Loucy (cell line): ENCODE measurements at regions not wholly inside any gene's neighbourhood (a gene's known extent, or its start where the extent isn't known, plus 50 kb on each side); places are given as distances from the start of the nearest gene placed in this dataset.

Experiments used
- H2AFZ ChIP-seq: fragments of 200-600 bp; sonication (generic); 2 replicates; pipeline ENCODE4 v1.6.0; 2016; ENCODE audit warnings: antibody characterized with exemption, mild to moderate bottlenecking, low read length, moderate library complexity
- H3F3A ChIP-seq: fragments of 200-600 bp; 2 replicates; pipeline ENCODE4 v1.6.0; 2016; ENCODE audit warnings: antibody characterized with exemption, low read depth, mild to moderate bottlenecking
- H3K27me3 ChIP-seq: fragments of 200-600 bp; sonication (generic); 2 replicates; pipeline ENCODE4 v1.6.1; 2014; ENCODE audit warnings: low read length, mild to moderate bottlenecking; ENCODE audit not compliant: insufficient read depth, poor library complexity, severe bottlenecking
- H3K36me3 ChIP-seq: fragments of 200-600 bp; sonication (generic); 2 replicates; pipeline ENCODE4 v1.6.1; 2016; ENCODE audit warnings: low read length; ENCODE audit not compliant: insufficient read depth
- H3K4me1 ChIP-seq: fragments of 200-600 bp; sonication (generic); 2 replicates; pipeline ENCODE4 v1.5.1; 2014; ENCODE audit warnings: low read length, mild to moderate bottlenecking; ENCODE audit not compliant: insufficient read depth, poor library complexity, severe bottlenecking
- H3K4me2 ChIP-seq: fragments of 200-600 bp; sonication (generic); 2 replicates; pipeline ENCODE4 v1.6.0; 2014; ENCODE audit warnings: antibody characterized with exemption, low read length, low read depth, mild to moderate bottlenecking; ENCODE audit not compliant: poor library complexity, severe bottlenecking
- H3K4me3 ChIP-seq: fragments of 200-600 bp; sonication (generic); 2 replicates; pipeline ENCODE4 v1.5.1; 2014; ENCODE audit warnings: low read length, mild to moderate bottlenecking, mixed read lengths; ENCODE audit not compliant: poor library complexity, severe bottlenecking
- H3K79me2 ChIP-seq: fragments of 200-600 bp; sonication (generic); 2 replicates; pipeline ENCODE4 v1.6.1; 2014; ENCODE audit warnings: low read length; ENCODE audit not compliant: insufficient read depth
- H3K9ac ChIP-seq: fragments of 200-600 bp; sonication (generic); 2 replicates; pipeline ENCODE4 v1.6.0; 2014; ENCODE audit warnings: mild to moderate bottlenecking, low read depth, low read length, moderate library complexity; ENCODE audit not compliant: poor library complexity, severe bottlenecking
- H3K9me2 ChIP-seq: fragments of 200-600 bp; sonication (generic); replicated peaks from 2 replicates; pipeline ENCODE4 v1.6.1; 2016; ENCODE audit warnings: low read depth, low read length, mixed read lengths
- H3K9me3 ChIP-seq: fragments of 200-600 bp; sonication (generic); 2 replicates; pipeline ENCODE4 v1.6.1; 2014; ENCODE audit warnings: mild to moderate bottlenecking, antibody characterized with exemption, low read length, low read depth; ENCODE audit not compliant: insufficient read depth
- H4K20me1 ChIP-seq: fragments of 200-600 bp; sonication (generic); 2 replicates; pipeline ENCODE4 v1.6.0; 2014; ENCODE audit warnings: antibody characterized with exemption, low read length, mild to moderate bottlenecking; ENCODE audit not compliant: insufficient read depth, poor library complexity, severe bottlenecking
- EZH2phosphoT487 ChIP-seq: fragments of 200-600 bp; IDR thresholded peaks from 2 replicates; pipeline ENCODE4 v1.6.1; 2018; ENCODE audit warnings: antibody characterized with exemption, mild to moderate bottlenecking, moderate library complexity, borderline replicate concordance
- TF ChIP-seq, protein P1 (sequence below): fragments of 200-600 bp; sonication (generic); conservative IDR thresholded peaks from 2 replicates; pipeline ENCODE4 v1.5.1; 2014; ENCODE audit warnings: mild to moderate bottlenecking, antibody characterized with exemption, low read length

DNA sequence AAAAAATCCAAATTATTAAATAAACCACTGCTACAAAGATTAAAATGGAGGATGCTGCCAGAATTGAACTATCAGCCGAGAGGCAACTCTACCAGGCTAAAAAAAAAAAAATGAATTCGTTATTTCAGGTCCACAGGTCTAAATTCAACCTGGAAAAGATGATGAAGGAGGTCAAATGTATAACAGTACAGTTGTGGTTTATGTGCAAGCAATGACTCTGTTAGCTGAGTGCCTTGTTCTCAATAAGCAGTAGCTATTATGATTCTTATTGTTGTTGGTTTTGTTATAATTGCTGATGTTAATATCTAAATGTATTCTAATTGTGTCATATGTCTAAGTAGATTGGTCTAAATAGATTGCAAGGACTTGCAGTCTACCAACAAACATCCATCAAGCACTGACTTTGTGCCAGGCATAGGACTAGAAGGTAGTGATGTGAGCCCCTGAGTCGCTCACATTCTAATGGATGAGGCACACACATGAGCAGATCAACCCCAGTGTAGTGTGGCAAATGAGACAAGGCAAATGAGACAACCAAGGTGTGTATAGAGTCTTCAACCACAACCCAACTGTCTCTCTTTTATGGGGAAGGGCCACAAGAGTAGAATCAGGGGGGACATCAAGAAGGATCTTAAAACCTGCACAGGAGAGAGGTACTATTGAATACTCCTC lies 77.0 kb upstream of the PLEKHG7 start:
- H3K27me3 ChIP-seq = no peaks in the 10 kb centered on the region
- H3K4me3 ChIP-seq = no peak overlapping the region
- no peaks in the 10 kb centered on the region for H3K79me2 ChIP-seq
- H3K9me3 ChIP-seq = no peaks in the 10 kb centered on the region
- no peaks in the 10 kb centered on the region for H4K20me1 ChIP-seq
- H3K36me3 ChIP-seq = no peaks in the 10 kb centered on the region
- H3F3A ChIP-seq = no peaks in the 10 kb centered on the region
- H3K4me2 ChIP-seq = no peak overlapping the region
- H3K9ac ChIP-seq = no peak overlapping the region
- no peaks in the 10 kb centered on the region for H3K4me1 ChIP-seq
- no peaks in the 10 kb centered on the region for H3K9me2 ChIP-seq
- no peak for TF ChIP-seq EZH2phosphoT487
- TF ChIP-seq, protein P1, sequence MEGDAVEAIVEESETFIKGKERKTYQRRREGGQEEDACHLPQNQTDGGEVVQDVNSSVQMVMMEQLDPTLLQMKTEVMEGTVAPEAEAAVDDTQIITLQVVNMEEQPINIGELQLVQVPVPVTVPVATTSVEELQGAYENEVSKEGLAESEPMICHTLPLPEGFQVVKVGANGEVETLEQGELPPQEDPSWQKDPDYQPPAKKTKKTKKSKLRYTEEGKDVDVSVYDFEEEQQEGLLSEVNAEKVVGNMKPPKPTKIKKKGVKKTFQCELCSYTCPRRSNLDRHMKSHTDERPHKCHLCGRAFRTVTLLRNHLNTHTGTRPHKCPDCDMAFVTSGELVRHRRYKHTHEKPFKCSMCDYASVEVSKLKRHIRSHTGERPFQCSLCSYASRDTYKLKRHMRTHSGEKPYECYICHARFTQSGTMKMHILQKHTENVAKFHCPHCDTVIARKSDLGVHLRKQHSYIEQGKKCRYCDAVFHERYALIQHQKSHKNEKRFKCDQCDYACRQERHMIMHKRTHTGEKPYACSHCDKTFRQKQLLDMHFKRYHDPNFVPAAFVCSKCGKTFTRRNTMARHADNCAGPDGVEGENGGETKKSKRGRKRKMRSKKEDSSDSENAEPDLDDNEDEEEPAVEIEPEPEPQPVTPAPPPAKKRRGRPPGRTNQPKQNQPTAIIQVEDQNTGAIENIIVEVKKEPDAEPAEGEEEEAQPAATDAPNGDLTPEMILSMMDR = no peak
- H2AFZ ChIP-seq = no peak overlapping the region

DNA sequence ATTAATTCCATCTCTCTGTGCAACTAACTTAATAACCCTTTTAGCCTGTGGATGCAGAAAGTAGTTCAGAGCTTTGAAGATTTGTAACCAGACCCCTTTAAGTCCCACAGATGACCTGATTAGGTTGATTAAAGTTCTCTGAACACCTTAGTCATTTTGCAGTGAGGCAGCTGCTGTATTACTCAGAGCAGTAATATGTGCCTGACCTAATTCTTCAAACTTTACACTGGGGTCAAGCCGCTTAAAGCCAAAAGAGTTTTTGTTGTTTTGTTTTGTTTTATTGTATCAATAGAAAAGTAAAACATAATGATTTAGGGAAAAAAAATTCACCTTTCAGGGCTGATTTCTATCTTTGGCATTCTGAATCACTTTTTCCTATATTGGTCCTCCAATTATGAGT lies 78.6 kb upstream of the PLEKHG7 start:
- H2AFZ ChIP-seq = no peak overlapping the region
- H3K4me3 ChIP-seq = no peak overlapping the region
- H3K9ac ChIP-seq = no peak overlapping the region
- no peaks in the 10 kb centered on the region for H3K4me1 ChIP-seq
- H3K79me2 ChIP-seq = no peaks in the 10 kb centered on the region
- H3K36me3 ChIP-seq = no peaks in the 10 kb centered on the region
- no peaks in the 10 kb centered on the region for H3K27me3 ChIP-seq
- no peaks in the 10 kb centered on the region for H4K20me1 ChIP-seq
- H3K9me2 ChIP-seq = no peaks in the 10 kb centered on the region
- H3K4me2 ChIP-seq = no peak overlapping the region
- TF ChIP-seq, protein P1 = no peak
- no peak for TF ChIP-seq EZH2phosphoT487
- no peaks in the 10 kb centered on the region for H3K9me3 ChIP-seq
- no peaks in the 10 kb centered on the region for H3F3A ChIP-seq

DNA sequence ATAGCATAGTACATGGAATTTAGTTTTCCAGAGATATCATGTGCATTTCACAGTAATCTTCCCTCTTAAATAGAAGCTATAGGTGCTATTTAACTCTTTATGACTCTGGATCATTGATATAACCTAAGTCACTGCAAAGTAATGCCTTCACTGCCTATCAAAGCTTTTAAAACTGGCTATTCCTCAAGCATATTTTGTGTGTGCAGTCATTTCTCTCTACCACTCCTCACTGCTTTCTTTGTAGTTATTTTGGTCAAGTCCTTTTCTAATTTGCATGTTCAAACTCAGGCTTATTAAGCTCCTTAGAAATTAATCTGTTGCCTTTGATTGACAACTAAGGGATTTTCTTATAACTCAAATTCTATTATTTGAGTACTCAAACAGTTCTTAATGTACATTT lies 79.4 kb upstream of the PLEKHG7 start:
- Histone ChIP-seq H3K9me2 (no peaks in the 10 kb centered on the region), H3K79me2 (no peaks in the 10 kb centered on the region), H2AFZ (no peak overlapping the region), H3K36me3 (no peaks in the 10 kb centered on the region), H3K4me1 (no peaks in the 10 kb centered on the region), H3K4me2 (no peak overlapping the region), H3K4me3 (no peak overlapping the region), H3K9ac (no peak overlapping the region), H4K20me1 (no peaks in the 10 kb centered on the region), H3F3A (no peaks in the 10 kb centered on the region), H3K9me3 (no peaks in the 10 kb centered on the region), H3K27me3 (no peaks in the 10 kb centered on the region)
- no peak for TF ChIP-seq EZH2phosphoT487
- TF ChIP-seq, protein P1 = no peak
